ENCODE measurements at regions not wholly inside any gene's neighbourhood (a gene's known extent, or its start where the extent isn't known, plus 50 kb on each side); places are given as distances from the start of the nearest gene placed in this dataset.

DNA sequence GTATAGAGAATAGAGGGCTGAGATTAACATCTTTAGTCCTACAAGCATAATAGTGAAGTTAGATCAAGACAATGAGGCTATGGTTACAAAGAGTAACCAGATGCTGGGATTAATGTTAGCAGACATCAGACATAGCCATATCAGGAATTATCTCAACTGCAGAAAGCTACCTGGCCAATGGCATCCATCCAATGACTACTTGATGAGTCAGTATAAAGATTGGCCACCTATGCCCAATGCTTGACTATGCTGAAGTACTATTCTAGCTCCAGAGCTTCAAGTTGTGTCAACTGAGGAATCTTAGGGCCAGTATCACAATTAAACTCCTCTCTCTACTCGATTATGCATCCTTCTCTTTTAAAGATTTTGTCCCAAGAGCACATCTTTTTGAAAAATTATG is 541.4 kb downstream of the PRELID2 start:
- in situ Hi-C loops (cut with MboI): no loop called here
- H3K36me3 ChIP-seq (ENCODE audit: control insufficient read depth, insufficient read depth, low read length): no peaks in the 10 kb centered on the region
- H3K9me3 ChIP-seq (replicated peaks; ENCODE audit: control insufficient read depth, insufficient read depth, low read depth, low read length): 0 out of 2 replicates have a peak, but pooled peaks cover 2% of the 10 kb centered on the region
- H3K4me1 ChIP-seq (replicated peaks in 1 of 2; ENCODE audit: control insufficient read depth in 2 of 2, insufficient read depth in 2 of 2, low read length in 2 of 2): no peaks in the 10 kb centered on the region
- BruUV-seq (replicated peaks): no TSS peak
- TF ChIP-seq HNRNPK (IDR thresholded peaks at IDR 0.05; ENCODE audit: low read depth, low read length, poor library complexity, severe bottlenecking) (no peak), RUNX1 (IDR thresholded peaks at IDR 0.05; ENCODE audit: low read depth) (no peak), ZNF445 (CRISPR knock-in tag; IDR thresholded peaks at IDR 0.05; ENCODE audit: low read depth) (no peak)
- H3K4me3 ChIP-seq: no peak overlapping the region
- ATAC-seq (no peak), FAIRE-seq (no peak), DNase-seq (ENCODE audit: extremely low read depth in 1 of 4, low spot score in 3 of 4) (no peak)
- no peaks in the 10 kb centered on the region for H3K27me3 ChIP-seq (ENCODE audit: control insufficient read depth in 2 of 2, insufficient read depth in 2 of 2, low read length in 2 of 2)
- intact Hi-C loops (cut with micrococcal nuclease): no loop called here
- no peaks in the 10 kb centered on the region for H3K9me1 ChIP-seq (ENCODE audit: control insufficient read depth, insufficient read depth, low read length)
- H3K79me2 ChIP-seq (ENCODE audit: control insufficient read depth, insufficient read depth, low read length): no peaks in the 10 kb centered on the region
- no peak overlapping the region for H3K4me2 ChIP-seq (ENCODE audit: insufficient read depth, low read length)
- H2AFZ ChIP-seq (ENCODE audit: low read depth, low read length): no peak overlapping the region
- CTCF ChIA-PET (ENCODE audit: low intra/inter-chr PET ratio): no interaction called here
- no peaks in the 10 kb centered on the region for H4K20me1 ChIP-seq (replicated peaks; ENCODE audit: control insufficient read depth, insufficient read depth, low read length)
- WGBS (ENCODE audit: insufficient coverage, low coverage, missing lambda C conversion rate): 0% methylated on average over 1 of the region's 1 CpG
- H3K9ac ChIP-seq (ENCODE audit: insufficient read depth in 1 of 2, low read depth in 2 of 2, low read length in 2 of 2): no peak overlapping the region
- POLR2A ChIA-PET: no interaction called here
- no peak overlapping the region for H3K27ac ChIP-seq (ENCODE audit: extremely low read depth, low read depth, low read length)

DNA sequence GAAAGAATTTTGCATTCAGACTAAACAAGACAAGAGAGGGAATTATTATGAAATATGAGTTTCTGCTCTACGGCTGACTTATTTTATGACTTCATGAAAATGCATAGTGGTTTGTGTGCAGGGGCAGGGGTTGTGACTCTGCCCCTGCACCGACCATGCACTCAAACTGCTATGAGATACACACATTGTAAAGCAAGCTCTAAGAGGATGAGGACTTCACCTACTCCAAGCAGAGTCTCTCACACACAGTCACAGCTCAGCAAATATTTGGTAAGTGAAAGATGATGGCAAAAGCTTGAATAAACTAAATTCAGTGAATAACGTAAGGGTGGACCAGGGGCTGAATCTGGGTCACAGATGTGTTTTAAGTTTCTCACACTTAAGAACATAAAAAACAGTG is 542.9 kb downstream of the PRELID2 start:
- FAIRE-seq (no peak), DNase-seq (ENCODE audit: extremely low read depth in 1 of 4, low spot score in 3 of 4) (no peak), ATAC-seq (no peak)
- in situ Hi-C loops (cut with MboI) (no loop called here), intact Hi-C loops (cut with micrococcal nuclease) (no loop called here)
- H2AFZ ChIP-seq (ENCODE audit: low read depth, low read length): no peak overlapping the region
- H3K9ac ChIP-seq (ENCODE audit: insufficient read depth in 1 of 2, low read depth in 2 of 2, low read length in 2 of 2): no peak overlapping the region
- no peak overlapping the region for H3K4me3 ChIP-seq
- H3K79me2 ChIP-seq (ENCODE audit: control insufficient read depth, insufficient read depth, low read length): no peaks in the 10 kb centered on the region
- CTCF ChIA-PET (ENCODE audit: low intra/inter-chr PET ratio): no interaction called here
- H3K27me3 ChIP-seq (ENCODE audit: control insufficient read depth in 2 of 2, insufficient read depth in 2 of 2, low read length in 2 of 2): no peaks in the 10 kb centered on the region
- H3K36me3 ChIP-seq (ENCODE audit: control insufficient read depth, insufficient read depth, low read length): no peaks in the 10 kb centered on the region
- H3K4me2 ChIP-seq (ENCODE audit: insufficient read depth, low read length): no peak overlapping the region
- H3K27ac ChIP-seq (ENCODE audit: extremely low read depth, low read depth, low read length): no peak overlapping the region
- BruUV-seq (replicated peaks): no TSS peak
- H3K9me1 ChIP-seq (ENCODE audit: control insufficient read depth, insufficient read depth, low read length): no peaks in the 10 kb centered on the region
- H4K20me1 ChIP-seq (replicated peaks; ENCODE audit: control insufficient read depth, insufficient read depth, low read length): no peaks in the 10 kb centered on the region
- 0% methylated on average over 3 of the region's 3 CpGs for WGBS (ENCODE audit: insufficient coverage, low coverage, missing lambda C conversion rate)
- H3K9me3 ChIP-seq (replicated peaks; ENCODE audit: control insufficient read depth, insufficient read depth, low read depth, low read length): 0 out of 2 replicates have a peak, but pooled peaks cover 2% of the 10 kb centered on the region
- no peaks in the 10 kb centered on the region for H3K4me1 ChIP-seq (replicated peaks in 1 of 2; ENCODE audit: control insufficient read depth in 2 of 2, insufficient read depth in 2 of 2, low read length in 2 of 2)
- POLR2A ChIA-PET: no interaction called here
- TF ChIP-seq CSDE1 (IDR thresholded peaks at IDR 0.05) (no peak), ZNF589 (CRISPR knock-in tag; IDR thresholded peaks at IDR 0.05; ENCODE audit: low read depth) (no peak), SMARCA5 (IDR thresholded peaks at IDR 0.05) (no peak), ZNF586 (CRISPR knock-in tag; conservative IDR thresholded peaks at IDR 0.05) (no peak), ZFP30 (CRISPR knock-in tag; IDR thresholded peaks at IDR 0.05; ENCODE audit: borderline replicate concordance) (no peak), SAP30 (IDR thresholded peaks at IDR 0.05; ENCODE audit: borderline replicate concordance, insufficient read depth, low read depth, low read length, poor library complexity, severe bottlenecking) (no peak), NR2C2 (CRISPR knock-in tag; IDR thresholded peaks at IDR 0.05) (no peak), NR2C2 (tag; IDR thresholded peaks at IDR 0.05) (no peak), ZEB2 (IDR thresholded peaks at IDR 0.05) (no peak)
- TF ChIP-seq, protein P1, sequence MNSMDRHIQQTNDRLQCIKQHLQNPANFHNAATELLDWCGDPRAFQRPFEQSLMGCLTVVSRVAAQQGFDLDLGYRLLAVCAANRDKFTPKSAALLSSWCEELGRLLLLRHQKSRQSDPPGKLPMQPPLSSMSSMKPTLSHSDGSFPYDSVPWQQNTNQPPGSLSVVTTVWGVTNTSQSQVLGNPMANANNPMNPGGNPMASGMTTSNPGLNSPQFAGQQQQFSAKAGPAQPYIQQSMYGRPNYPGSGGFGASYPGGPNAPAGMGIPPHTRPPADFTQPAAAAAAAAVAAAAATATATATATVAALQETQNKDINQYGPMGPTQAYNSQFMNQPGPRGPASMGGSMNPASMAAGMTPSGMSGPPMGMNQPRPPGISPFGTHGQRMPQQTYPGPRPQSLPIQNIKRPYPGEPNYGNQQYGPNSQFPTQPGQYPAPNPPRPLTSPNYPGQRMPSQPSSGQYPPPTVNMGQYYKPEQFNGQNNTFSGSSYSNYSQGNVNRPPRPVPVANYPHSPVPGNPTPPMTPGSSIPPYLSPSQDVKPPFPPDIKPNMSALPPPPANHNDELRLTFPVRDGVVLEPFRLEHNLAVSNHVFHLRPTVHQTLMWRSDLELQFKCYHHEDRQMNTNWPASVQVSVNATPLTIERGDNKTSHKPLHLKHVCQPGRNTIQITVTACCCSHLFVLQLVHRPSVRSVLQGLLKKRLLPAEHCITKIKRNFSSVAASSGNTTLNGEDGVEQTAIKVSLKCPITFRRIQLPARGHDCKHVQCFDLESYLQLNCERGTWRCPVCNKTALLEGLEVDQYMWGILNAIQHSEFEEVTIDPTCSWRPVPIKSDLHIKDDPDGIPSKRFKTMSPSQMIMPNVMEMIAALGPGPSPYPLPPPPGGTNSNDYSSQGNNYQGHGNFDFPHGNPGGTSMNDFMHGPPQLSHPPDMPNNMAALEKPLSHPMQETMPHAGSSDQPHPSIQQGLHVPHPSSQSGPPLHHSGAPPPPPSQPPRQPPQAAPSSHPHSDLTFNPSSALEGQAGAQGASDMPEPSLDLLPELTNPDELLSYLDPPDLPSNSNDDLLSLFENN (IDR thresholded peaks at IDR 0.05; ENCODE audit: low read depth in 2 of 2, low read length in 2 of 2): no peak
- TF ChIP-seq, protein P2, sequence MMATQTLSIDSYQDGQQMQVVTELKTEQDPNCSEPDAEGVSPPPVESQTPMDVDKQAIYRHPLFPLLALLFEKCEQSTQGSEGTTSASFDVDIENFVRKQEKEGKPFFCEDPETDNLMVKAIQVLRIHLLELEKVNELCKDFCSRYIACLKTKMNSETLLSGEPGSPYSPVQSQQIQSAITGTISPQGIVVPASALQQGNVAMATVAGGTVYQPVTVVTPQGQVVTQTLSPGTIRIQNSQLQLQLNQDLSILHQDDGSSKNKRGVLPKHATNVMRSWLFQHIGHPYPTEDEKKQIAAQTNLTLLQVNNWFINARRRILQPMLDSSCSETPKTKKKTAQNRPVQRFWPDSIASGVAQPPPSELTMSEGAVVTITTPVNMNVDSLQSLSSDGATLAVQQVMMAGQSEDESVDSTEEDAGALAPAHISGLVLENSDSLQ (IDR thresholded peaks at IDR 0.05): no peak

Measured in K562 (cell line).